ENCODE measurements at regions not wholly inside any gene's neighbourhood (a gene's known extent, or its start where the extent isn't known, plus 50 kb on each side); places are given as distances from the start of the nearest gene placed in this dataset.

DNA sequence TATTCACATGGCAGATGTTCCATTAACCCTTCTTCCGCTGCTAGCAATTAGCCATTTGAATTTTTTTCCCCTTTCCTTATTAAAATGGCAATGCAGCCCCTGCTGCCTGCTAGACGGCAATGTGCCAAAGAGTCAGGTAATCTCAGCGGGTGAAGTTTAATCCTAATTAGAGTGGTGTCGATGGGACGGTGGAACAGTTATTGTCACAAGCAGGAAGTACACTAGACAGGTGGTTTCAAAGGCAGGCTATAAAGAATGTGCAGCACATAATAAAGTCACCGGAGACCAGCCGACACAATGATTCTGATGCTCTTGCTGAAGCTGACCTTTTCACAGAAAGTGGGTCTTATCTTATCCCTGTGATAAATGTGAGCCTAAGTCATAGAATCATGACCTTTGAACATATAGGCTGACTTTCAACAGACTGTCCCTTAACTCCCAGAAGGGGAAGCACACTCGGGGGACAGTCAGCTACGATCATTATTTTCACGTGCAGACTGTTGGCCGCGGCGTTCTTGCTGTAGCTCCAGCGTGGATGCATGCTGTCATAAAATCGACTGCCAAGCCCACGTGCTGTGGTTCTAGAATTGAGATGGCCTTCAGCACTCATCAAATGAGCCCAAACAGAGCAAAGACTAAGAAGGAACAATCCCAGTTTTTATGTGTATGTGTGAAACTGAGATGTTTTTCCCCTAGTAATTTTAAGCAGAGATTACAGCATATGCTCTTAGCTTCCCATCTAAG lies 926.2 kb upstream of the SOX11 start:
- TF ChIP-seq POLR2A (IDR thresholded peaks at IDR 0.05; ENCODE audit: low read length) (no peak), MAFK (IDR thresholded peaks at IDR 0.05; ENCODE audit: partially characterized antibody) (no peak), EP300 (IDR thresholded peaks at IDR 0.05) (no peak), KDM5A (IDR thresholded peaks at IDR 0.05) (no peak), ZC3H11A (IDR thresholded peaks at IDR 0.05) (no peak), BHLHE40 (IDR thresholded peaks at IDR 0.05; ENCODE audit: low read depth, low read length) (no peak), JUN (IDR thresholded peaks at IDR 0.05) (no peak), MYC (IDR thresholded peaks at IDR 0.05; ENCODE audit: borderline replicate concordance, low read length) (no peak), NR3C1 (IDR thresholded peaks at IDR 0.05) (no peak)
- TF ChIP-seq, protein P1, sequence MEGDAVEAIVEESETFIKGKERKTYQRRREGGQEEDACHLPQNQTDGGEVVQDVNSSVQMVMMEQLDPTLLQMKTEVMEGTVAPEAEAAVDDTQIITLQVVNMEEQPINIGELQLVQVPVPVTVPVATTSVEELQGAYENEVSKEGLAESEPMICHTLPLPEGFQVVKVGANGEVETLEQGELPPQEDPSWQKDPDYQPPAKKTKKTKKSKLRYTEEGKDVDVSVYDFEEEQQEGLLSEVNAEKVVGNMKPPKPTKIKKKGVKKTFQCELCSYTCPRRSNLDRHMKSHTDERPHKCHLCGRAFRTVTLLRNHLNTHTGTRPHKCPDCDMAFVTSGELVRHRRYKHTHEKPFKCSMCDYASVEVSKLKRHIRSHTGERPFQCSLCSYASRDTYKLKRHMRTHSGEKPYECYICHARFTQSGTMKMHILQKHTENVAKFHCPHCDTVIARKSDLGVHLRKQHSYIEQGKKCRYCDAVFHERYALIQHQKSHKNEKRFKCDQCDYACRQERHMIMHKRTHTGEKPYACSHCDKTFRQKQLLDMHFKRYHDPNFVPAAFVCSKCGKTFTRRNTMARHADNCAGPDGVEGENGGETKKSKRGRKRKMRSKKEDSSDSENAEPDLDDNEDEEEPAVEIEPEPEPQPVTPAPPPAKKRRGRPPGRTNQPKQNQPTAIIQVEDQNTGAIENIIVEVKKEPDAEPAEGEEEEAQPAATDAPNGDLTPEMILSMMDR (IDR thresholded peaks at IDR 0.05) = no peak
- TF ChIP-seq, protein P2, sequence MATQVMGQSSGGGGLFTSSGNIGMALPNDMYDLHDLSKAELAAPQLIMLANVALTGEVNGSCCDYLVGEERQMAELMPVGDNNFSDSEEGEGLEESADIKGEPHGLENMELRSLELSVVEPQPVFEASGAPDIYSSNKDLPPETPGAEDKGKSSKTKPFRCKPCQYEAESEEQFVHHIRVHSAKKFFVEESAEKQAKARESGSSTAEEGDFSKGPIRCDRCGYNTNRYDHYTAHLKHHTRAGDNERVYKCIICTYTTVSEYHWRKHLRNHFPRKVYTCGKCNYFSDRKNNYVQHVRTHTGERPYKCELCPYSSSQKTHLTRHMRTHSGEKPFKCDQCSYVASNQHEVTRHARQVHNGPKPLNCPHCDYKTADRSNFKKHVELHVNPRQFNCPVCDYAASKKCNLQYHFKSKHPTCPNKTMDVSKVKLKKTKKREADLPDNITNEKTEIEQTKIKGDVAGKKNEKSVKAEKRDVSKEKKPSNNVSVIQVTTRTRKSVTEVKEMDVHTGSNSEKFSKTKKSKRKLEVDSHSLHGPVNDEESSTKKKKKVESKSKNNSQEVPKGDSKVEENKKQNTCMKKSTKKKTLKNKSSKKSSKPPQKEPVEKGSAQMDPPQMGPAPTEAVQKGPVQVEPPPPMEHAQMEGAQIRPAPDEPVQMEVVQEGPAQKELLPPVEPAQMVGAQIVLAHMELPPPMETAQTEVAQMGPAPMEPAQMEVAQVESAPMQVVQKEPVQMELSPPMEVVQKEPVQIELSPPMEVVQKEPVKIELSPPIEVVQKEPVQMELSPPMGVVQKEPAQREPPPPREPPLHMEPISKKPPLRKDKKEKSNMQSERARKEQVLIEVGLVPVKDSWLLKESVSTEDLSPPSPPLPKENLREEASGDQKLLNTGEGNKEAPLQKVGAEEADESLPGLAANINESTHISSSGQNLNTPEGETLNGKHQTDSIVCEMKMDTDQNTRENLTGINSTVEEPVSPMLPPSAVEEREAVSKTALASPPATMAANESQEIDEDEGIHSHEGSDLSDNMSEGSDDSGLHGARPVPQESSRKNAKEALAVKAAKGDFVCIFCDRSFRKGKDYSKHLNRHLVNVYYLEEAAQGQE (IDR thresholded peaks at IDR 0.05) = no peak
